ENCODE measurements at regions not wholly inside any gene's neighbourhood (a gene's known extent, or its start where the extent isn't known, plus 50 kb on each side); places are given as distances from the start of the nearest gene placed in this dataset.

GRCh38 chr6:168167431-168168315, 88.7 kb upstream of the FRMD1 start:
- TF ChIP-seq ZNF121 (CRISPR knock-in tag; IDR thresholded peaks at IDR 0.05) (no peak), NFYB (CRISPR knock-in tag; conservative IDR thresholded peaks at IDR 0.05; ENCODE audit: low read depth) (no peak)
